NB4 (cell line): ENCODE measurements at regions not wholly inside any gene's neighbourhood (a gene's known extent, or its start where the extent isn't known, plus 50 kb on each side); places are given as distances from the start of the nearest gene placed in this dataset.

Source experiments
- CTCF ChIP-seq: IDR thresholded peaks from one replicate; pipeline ENCODE4 v1.5.1; 2012; ENCODE audit warnings: low read depth, low read length
- POLR2A ChIP-seq: IDR thresholded peaks from 2 replicates; pipeline ENCODE4 v1.6.1; 2011; ENCODE audit warnings: mild to moderate bottlenecking; ENCODE audit not compliant: insufficient read length; ENCODE audit errors: extremely low read depth

GRCh38 chr4:155505321-155505720 lies 128.6 kb upstream of the MAP9 start:
- TF ChIP-seq CTCF (no peak), POLR2A (no peak)
